HS-27A (cell line): ENCODE measurements at regions not wholly inside any gene's neighbourhood (a gene's known extent, or its start where the extent isn't known, plus 50 kb on each side); places are given as distances from the start of the nearest gene placed in this dataset.
"Not testable (repeated sequence)": the region's sequence is repeated elsewhere in the genome, so short reads cannot be mapped to it uniquely, and the experiment has no call there.

Experiments
- DNase-seq: peaks from one replicate; pipeline ENCODE4 v3.0.0-alpha.2; 2012; ENCODE audit warnings: low read depth, missing footprints

DNA sequence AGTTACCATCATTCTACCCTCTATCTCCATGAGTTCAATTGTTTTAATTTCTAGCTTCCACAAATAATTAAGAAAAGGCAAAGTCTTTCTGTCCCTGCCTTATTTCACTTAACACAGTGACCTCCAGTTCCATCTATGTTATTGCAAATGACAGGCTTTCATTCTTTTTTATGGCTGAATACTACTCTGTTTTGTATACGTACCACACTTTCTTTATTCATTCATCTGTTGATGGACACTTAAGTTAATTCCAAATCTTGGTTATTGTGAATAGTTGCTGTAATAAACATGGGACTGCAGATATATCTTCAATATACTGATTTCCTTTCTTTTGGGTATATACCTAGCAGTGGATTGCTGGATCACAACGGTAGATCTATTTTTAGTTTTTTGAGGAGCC is 314.1 kb downstream of the SV2B start:
- DNase-seq = no peak

GRCh38 chr15:91415258-91415657 is 315.2 kb downstream of the SV2B start:
- DNase-seq = not testable (repeated sequence)

GRCh38 chr15:91420689-91421088 is 320.6 kb downstream of the SV2B start:
- DNase-seq = no peak

GRCh38 chr15:91422797-91423196 is 322.7 kb downstream of the SV2B start:
- no peak for DNase-seq

DNA sequence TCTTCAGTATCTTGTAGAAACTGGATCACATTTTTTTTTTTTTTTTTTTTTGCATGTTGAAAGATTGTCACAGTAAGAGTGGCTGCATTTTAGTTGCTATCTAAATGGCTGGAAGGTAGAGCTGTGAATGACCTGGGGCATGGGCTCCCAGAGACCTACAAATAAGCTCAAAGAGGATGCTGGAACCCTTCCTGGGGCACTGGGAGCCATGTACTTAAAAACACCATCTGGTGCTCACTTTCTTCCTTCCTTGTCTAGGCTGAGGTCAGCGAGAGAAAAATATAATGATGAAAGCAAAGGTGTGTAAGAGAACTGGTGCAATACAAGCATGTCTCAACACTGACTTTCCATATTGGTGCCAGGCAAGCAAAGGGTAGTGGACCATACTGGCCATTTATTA is 323.9 kb downstream of the SV2B start:
- no peak for DNase-seq

DNA sequence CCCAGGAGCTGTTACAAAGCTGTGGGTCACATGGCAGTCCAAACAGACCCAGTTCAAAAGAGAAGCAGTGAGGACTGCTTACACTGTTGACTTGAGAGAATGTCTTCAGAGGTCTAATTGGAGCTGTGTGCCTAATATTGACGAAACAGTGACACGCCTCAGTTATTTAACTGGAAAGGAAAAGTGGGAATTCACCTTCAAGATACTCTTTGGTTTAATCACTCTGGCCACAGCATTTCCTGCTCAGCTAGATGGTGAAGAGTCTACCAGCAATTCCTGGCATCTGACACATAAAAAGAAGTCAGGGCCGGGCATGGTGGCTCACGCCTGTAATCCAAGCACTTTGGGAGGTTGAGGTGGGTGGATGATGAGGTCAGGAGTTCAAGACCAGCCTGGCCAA is 326.4 kb downstream of the SV2B start:
- no peak for DNase-seq

- no peak for DNase-seq
These were observed 329.9 kb downstream of the SV2B start for GRCh38 chr15:91429973-91430372.

DNA sequence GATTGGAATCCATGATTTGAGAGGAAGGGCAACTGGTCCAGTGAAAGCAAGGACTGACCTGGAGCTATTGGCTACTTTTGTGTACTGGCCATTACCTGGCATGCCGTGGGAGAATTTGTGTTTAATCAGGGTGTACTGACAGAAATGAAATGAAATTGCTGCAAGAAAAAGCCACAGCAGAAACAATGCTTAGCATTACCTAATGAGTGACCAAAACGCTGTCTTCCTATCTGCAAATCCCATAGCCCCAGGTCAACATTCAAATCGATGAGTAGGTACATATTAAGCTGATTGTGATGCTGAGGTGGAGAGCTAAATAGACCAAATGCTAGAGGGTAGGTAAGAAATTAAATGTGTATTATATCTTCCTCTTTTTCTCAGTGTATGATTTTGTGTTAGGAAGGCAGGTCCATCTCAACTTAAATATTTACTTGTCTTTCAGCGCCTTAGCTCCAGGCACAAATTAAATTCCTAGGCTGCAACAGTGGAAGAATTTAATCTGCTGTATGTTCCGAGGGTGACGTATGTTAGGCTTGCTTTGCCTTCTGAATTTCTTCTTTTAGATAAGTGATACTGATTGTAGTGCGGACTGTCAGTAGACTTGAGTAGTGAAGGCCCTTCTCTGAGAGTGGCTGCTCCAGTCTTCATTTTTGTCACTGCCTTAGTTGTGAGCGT is 331.1 kb downstream of the SV2B start:
- DNase-seq = no peak

GRCh38 chr15:91435113-91435512 is 335.1 kb downstream of the SV2B start:
- DNase-seq = no peak

GRCh38 chr15:91444656-91445055 is 344.6 kb downstream of the SV2B start:
- no peak for DNase-seq

GRCh38 chr15:91445695-91446228 is 345.7 kb downstream of the SV2B start:
- DNase-seq = no peak

DNA sequence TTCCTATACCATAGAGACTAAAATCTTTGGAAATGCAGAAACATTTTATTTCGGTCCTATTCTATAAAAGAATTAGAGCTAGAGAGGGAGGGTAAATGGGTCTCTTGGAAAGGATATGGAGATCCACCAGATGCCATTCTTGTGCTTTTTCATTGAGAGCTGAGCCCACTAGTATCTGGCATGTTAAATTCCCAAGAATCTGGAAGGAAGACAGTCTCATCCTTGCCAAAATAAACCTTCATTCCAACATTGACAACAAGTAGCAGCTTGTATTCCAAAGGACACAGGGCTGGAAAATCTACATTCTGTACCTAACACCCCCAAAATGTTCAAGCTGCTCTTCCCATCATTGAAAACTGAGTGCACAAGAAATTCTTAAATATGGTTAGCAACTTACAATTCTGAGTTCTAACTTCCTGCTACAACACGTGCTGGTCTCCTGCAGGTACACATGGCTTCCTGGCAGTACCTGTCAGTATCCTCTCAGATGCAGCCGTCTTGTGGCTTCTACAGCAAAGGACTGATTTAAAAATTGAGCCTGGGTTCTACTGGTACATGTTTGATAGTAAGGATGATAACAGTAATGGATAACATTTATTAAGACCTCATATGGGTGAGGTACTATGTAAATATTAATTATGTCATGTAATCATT is 348.1 kb downstream of the SV2B start:
- no peak for DNase-seq

DNA sequence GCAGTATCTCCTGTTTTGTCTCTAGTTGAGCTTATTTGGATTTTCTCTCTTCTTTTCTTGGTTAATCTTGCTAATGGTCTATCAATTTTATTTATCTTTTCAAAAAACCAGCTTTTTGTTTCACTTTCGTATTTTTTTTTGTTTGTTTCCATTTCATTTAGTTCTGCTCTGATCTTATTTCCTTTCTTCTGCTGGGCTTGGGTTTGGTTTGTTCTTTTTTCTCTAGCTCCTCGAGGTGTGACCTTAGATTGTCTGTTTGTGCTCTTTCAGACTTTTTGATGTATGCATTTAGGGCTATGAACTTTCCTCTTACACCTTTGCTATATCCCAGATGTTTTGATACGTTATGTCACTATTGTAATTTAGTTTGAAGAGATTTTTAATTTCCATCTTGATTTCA is 353.3 kb downstream of the SV2B start:
- DNase-seq = not testable (repeated sequence)

DNA sequence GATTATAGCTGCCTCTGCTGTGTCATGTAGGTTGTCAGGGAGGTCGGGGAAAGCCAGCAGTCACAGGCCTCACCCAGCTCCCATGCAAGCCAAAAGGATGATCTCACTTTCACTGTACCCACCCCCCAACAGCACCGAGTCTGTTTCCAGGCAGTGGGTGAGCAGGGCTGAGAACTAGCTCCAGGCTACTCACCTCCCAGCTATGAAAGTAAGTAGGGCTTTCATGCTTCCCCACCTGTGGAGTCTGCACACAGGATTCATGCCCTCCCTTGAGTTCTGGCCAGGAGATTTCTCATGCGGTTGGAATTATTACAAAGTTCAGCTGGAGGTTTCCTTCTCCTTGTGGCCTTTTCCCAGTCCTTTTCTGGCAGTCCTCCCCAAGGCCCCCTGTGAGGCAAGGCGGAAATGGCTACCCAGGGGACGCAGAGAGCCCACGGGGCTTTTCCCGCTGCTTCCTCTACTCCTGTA is 356.2 kb downstream of the SV2B start:
- DNase-seq = no peak

DNA sequence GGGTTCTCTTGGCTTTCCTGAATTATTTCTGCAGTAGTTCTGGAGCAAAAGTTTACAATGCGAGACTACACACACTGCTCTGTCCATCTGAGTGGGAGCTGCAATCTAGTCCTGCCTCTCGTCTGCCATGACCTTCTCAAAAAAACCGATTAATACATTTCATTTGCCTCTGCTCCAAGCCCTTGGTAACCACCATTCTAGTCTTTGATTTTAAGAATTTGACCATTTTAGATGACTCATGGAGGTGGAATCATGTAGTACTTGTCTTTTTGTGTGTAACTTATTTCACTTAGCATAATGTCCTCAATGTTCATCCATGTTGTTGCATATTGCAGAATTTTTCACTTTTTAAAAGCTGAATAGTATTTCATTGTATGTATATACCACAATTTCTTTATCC is 356.9 kb downstream of the SV2B start:
- no peak for DNase-seq

DNA sequence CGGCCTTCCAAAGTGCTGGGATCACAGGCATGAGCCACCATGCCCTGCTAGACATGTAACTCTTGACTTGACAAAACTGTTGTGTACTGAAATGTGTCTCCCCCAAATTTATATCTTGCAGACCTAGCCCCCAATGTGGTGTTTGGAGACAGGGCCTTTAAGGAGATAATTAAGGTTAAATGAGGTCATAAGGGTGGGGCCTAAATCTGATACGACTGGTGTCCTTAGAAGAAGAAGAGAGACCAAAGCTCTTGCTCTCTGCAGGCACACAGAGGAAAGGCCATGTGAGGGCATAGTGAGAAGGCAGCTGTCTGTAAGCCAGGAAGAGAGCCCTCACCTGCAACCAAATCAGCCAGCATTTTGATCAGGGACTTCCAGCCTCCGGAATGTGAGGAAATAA is 361.3 kb downstream of the SV2B start:
- DNase-seq = no peak

GRCh38 chr15:91465086-91465485 is 365.0 kb downstream of the SV2B start:
- DNase-seq = no peak

GRCh38 chr15:91465696-91466095 is 365.6 kb downstream of the SV2B start:
- DNase-seq = no peak

GRCh38 chr15:91468871-91469580 is 369.0 kb downstream of the SV2B start:
- DNase-seq = no peak

DNA sequence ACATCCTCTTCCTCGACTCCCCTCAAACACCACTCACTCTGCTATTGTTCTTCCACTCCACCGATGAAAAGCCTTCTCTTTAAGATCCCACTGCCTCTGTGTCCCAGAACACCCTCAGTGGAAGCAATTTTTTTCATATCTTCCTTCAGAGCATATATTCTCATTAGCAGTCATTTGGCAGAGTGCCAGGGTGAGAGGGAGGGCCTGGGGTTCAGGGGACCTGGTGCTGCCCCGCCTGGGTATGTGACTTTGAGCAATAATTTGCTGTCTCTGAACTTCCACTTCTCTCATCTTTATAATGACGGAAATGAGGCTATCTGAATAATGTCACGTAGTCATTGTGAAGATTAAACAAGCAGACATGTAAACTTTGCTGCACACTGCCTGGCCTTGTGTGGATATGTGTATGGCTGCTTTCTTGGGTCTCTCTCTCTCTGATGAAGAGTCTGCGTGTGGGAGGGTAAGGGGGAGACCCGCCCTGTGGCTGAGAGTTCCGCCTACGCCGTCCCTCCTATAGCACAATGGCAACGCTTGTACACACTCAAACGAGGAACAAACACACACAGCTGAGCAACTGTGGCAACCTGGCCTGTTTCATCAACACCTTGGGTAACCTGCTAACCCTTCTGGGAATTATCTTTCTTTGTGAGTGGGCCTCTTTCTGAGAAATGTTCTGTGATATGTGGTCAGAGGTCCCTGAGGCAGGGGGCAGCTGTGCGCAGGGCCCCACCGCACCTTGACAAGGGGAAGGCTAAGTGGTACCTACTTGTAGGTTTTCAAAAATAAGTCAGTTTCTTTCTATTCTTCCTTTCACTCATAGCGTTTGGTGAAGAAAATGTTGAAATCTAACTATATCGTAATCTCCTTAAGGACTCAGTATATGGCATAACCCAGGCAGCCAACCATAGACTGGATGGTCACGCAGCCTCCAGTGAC is 369.8 kb downstream of the SV2B start:
- no peak for DNase-seq

GRCh38 chr15:91471468-91471867 is 371.4 kb downstream of the SV2B start:
- DNase-seq = no peak

GRCh38 chr15:91472316-91472756 is 372.3 kb downstream of the SV2B start:
- DNase-seq = no peak
